ENCODE measurements at regions not wholly inside any gene's neighbourhood (a gene's known extent, or its start where the extent isn't known, plus 50 kb on each side); places are given as distances from the start of the nearest gene placed in this dataset.
"Not testable (repeated sequence)": the region's sequence is repeated elsewhere in the genome, so short reads cannot be mapped to it uniquely, and the experiment has no call there.

GRCh38 chr1:73194965-73195364 lies 912.6 kb upstream of the NEGR1 start:
- no peak for DNase-seq

GRCh38 chr1:73183581-73183980 lies 901.2 kb upstream of the NEGR1 start:
- DNase-seq = not testable (repeated sequence)

- no peak for DNase-seq
Observed at GRCh38 chr1:73181190-73181540, 898.8 kb upstream of the NEGR1 start.

GRCh38 chr1:73180397-73181189 lies 898.3 kb upstream of the NEGR1 start:
- no peak for DNase-seq

GRCh38 chr1:73176902-73177301 lies 894.6 kb upstream of the NEGR1 start:
- no peak for DNase-seq

- no peak for DNase-seq
Observed at GRCh38 chr1:73167009-73167657, 884.8 kb upstream of the NEGR1 start.

- no peak for DNase-seq
Observed at GRCh38 chr1:73162564-73162963, 880.2 kb upstream of the NEGR1 start.

GRCh38 chr1:73161418-73161817 lies 879.1 kb upstream of the NEGR1 start:
- DNase-seq = no peak

- DNase-seq = no peak
Observed at GRCh38 chr1:73160759-73161158, 878.4 kb upstream of the NEGR1 start.

- no peak for DNase-seq
Observed at GRCh38 chr1:73144311-73144710, 862.0 kb upstream of the NEGR1 start.

- no peak for DNase-seq
Observed at GRCh38 chr1:73136975-73137374, 854.6 kb upstream of the NEGR1 start.

- no peak for DNase-seq
Observed at GRCh38 chr1:73106931-73107330, 824.6 kb upstream of the NEGR1 start.

GRCh38 chr1:73105755-73106154 lies 823.4 kb upstream of the NEGR1 start:
- DNase-seq = no peak

- no peak for DNase-seq
Observed at GRCh38 chr1:73104749-73105148, 822.4 kb upstream of the NEGR1 start.

GRCh38 chr1:73100216-73100615 lies 817.9 kb upstream of the NEGR1 start:
- DNase-seq = no peak

- no peak for DNase-seq
Observed at GRCh38 chr1:73097917-73098316, 815.6 kb upstream of the NEGR1 start.

GRCh38 chr1:73096841-73097240 lies 814.5 kb upstream of the NEGR1 start:
- no peak for DNase-seq

GRCh38 chr1:73092383-73092782 lies 810.0 kb upstream of the NEGR1 start:
- no peak for DNase-seq

GRCh38 chr1:73066866-73067265 lies 784.5 kb upstream of the NEGR1 start:
- no peak for DNase-seq

GRCh38 chr1:73065339-73066041 lies 783.2 kb upstream of the NEGR1 start:
- no peak for DNase-seq

GRCh38 chr1:73056826-73057225 lies 774.5 kb upstream of the NEGR1 start:
- DNase-seq = no peak

- DNase-seq = peak; percentile 69 to 87
Observed at GRCh38 chr1:73044241-73045036, 762.1 kb upstream of the NEGR1 start.

GRCh38 chr1:73042403-73042802 lies 760.1 kb upstream of the NEGR1 start:
- no peak for DNase-seq

Measured in NCI-H446 (cell line).